HG02852 (cell line): ENCODE measurements at regions not wholly inside any gene's neighbourhood (a gene's known extent, or its start where the extent isn't known, plus 50 kb on each side); places are given as distances from the start of the nearest gene placed in this dataset.

Experiments used
- ATAC-seq: cut with Tn5 transposase; IDR thresholded peaks from one replicate; pipeline ENCODE4 v1.9.1; 2021; ENCODE audit warnings: mild to moderate bottlenecking, moderate library complexity; ENCODE audit not compliant: unreplicated experiment

- no peak for ATAC-seq
Measured at GRCh38 chr16:27123795-27124409, 57.2 kb downstream of the C16orf82 start.

GRCh38 chr16:27127308-27127707 lies 60.6 kb downstream of the C16orf82 start:
- ATAC-seq = no peak

DNA sequence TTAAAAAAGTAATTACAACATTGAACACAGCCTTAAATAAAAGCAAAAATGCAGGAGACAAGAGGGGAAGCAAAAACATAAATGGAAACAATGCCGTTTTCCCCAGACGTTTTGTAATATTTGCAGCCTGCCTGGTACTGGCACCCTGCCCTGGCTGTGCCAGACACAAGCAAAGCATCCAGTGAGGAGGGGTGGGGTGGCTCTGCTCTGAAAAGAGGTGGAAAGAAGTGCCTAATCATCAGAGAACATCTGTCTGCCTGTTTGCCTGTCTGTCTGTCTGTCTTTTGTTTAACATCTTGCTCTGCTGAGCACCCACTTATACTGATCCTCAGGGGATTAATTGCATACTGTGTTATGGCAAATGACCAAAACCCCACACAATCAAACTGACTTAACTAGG lies 62.7 kb downstream of the C16orf82 start:
- ATAC-seq = no peak

DNA sequence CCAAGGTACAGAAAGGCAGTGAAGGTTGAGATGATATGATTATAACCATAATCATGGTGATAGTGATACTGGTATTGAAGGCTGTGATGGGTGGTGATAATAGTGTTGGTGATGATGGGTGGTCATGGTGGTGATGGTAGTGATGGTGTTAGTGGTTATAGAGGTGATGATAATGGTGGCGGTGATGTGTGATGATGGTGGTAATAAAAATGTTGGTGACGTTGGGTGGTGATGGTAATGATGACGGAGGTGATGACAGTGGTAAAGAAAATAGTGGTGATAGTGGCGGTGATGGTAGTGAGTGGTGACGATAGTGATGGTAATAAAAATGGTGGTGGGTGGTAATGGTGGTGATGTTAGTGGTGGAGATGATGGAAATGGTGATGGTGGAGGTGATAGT lies 65.1 kb upstream of the KDM8 start:
- ATAC-seq = no peak

DNA sequence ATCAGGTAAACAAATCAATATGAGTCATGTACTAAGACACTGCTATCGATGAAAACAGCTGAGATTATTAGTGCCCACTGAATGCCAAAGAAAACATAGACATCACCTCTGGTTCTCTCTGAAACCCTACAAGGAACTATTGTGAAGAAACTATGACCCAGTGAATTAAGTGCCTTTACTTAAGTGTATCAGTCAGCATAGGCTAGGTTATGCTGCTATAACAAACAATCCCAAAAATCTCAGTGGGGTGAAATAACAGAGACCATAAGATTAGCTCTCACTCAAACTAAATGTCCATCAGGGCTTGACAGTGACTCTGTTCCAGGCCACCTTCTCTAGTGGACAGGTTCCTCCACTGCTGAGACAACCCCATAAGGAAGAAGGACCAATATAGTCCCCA lies 57.7 kb upstream of the KDM8 start:
- no peak for ATAC-seq

GRCh38 chr16:27149986-27150385 lies 53.3 kb upstream of the KDM8 start:
- peak; percentile 75 for ATAC-seq

GRCh38 chr16:27152121-27152520 lies 51.2 kb upstream of the KDM8 start:
- no peak for ATAC-seq

GRCh38 chr16:27152801-27153200 lies 50.5 kb upstream of the KDM8 start:
- no peak for ATAC-seq
